ENCODE measurements at regions not wholly inside any gene's neighbourhood (a gene's known extent, or its start where the extent isn't known, plus 50 kb on each side); places are given as distances from the start of the nearest gene placed in this dataset.
"Not testable (repeated sequence)": the region's sequence is repeated elsewhere in the genome, so short reads cannot be mapped to it uniquely, and the experiment has no call there.

DNA sequence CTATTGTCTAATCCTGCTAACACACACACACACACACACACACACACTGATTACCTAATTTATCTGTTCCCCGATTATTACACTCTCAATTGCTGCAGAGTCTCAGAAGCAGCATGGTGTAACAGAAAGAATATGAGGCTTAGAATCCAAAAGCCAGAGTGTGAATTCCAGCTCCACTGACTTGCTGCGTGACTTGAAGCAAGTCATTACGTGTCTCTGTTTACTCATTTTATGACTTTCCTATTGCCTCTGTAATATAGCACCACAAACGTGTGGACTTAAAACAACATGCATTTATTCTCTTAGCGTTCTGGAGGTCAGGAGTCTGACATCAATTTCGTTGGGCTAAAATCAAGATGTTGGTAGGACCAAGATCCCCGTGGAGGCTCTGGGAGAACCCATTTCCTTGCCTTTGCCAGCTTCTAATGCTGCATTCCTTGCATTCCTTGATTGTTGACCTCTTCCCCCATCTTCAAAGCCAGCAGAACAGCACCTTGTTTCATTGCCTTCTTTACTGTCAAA, 55.9 kb upstream of the ATP5PO start:
- ATAC-seq (ENCODE audit: low FRiP score) (no peak), DNase-seq (ENCODE audit: low spot score) (no peak)
- TF ChIP-seq, protein P1, sequence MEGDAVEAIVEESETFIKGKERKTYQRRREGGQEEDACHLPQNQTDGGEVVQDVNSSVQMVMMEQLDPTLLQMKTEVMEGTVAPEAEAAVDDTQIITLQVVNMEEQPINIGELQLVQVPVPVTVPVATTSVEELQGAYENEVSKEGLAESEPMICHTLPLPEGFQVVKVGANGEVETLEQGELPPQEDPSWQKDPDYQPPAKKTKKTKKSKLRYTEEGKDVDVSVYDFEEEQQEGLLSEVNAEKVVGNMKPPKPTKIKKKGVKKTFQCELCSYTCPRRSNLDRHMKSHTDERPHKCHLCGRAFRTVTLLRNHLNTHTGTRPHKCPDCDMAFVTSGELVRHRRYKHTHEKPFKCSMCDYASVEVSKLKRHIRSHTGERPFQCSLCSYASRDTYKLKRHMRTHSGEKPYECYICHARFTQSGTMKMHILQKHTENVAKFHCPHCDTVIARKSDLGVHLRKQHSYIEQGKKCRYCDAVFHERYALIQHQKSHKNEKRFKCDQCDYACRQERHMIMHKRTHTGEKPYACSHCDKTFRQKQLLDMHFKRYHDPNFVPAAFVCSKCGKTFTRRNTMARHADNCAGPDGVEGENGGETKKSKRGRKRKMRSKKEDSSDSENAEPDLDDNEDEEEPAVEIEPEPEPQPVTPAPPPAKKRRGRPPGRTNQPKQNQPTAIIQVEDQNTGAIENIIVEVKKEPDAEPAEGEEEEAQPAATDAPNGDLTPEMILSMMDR (IDR thresholded peaks at IDR 0.05) = no peak

DNA sequence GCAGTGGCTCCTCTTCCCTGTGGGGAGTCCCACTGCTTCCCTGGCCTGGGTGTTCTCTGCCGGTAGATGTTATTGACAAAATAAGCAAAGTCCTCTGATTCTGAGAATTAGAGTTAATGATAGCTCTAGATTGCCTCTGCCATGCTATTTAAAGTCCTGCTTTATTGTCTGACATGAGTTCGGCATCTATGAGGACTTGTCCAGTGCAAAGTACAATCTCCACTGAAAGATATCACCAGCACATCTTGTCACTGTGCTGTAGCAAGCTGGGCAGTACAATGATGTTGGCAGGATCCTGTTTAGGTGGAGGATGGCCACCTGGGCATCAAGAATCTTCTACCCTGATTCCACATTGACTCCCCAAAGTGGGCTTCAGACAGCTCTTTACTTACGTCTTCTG, 54.0 kb upstream of the ATP5PO start:
- ATAC-seq (ENCODE audit: low FRiP score) (no peak), DNase-seq (ENCODE audit: low spot score) (no peak)
- TF ChIP-seq, protein P1 (IDR thresholded peaks at IDR 0.05) = no peak

DNA sequence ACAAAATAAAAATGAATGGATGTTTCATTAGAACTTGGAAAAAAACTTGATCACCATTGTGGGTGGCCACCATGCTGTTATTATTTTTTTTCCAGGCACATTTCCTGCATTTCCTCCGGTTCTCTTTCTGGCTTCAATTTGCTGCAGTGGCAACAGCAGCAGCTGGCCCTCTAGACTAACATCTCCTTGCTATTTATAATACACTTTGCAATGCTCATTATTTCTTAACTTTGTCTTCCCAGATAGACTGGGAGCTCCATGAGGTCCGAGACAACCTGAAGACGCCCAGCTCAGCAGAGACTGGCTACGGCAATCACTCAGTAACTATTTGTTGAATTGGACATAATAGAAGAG, 53.4 kb upstream of the ATP5PO start:
- ATAC-seq (ENCODE audit: low FRiP score) (no peak), DNase-seq (ENCODE audit: low spot score) (no peak)
- TF ChIP-seq, protein P1 (IDR thresholded peaks at IDR 0.05) = no peak

DNA sequence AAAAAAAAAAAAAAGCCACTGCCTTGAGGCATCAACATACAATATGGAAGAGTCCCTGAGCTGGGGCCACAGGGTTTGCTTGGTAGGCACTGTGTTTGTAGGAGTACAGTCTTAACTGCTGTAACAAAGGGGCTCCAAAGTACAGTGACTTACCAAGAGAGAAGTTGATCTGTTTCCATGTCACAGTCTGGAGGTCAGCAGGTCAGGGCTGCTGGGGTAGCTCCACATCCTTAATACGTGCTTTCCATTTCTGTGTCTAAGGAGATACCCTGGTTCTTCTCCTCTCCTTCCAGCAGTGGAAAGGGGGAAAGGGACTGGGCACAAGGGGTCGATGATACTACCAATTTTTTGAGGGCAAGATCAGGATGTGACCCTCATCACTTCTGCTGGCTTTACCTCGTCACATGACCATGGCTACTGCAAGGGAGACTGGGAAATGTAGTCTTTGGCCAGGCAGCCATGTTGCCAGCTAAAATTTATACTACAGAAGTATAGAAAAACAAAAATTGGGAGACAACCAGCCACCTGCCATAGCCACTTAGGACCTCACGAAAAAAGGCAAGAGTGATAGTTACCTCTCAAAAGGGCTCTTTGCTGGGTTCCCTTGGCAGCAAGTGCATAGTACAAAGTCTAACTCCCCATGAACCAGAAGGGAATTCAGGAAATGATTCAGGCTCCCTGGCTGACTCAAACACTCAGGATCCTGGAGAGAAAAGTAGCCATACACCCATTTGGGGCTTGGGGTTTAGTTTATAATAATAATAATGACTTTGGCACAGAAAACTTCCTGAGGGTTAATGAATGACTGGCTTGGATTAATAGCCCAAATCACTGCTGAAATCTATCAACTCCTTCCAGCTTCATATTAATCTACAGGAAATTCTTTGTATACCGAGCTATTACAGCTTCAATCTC, 52.7 kb upstream of the ATP5PO start:
- ATAC-seq (ENCODE audit: low FRiP score) (peak; percentile 39), DNase-seq (ENCODE audit: low spot score) (no peak)
- TF ChIP-seq, protein P1 (IDR thresholded peaks at IDR 0.05) = no peak

DNA sequence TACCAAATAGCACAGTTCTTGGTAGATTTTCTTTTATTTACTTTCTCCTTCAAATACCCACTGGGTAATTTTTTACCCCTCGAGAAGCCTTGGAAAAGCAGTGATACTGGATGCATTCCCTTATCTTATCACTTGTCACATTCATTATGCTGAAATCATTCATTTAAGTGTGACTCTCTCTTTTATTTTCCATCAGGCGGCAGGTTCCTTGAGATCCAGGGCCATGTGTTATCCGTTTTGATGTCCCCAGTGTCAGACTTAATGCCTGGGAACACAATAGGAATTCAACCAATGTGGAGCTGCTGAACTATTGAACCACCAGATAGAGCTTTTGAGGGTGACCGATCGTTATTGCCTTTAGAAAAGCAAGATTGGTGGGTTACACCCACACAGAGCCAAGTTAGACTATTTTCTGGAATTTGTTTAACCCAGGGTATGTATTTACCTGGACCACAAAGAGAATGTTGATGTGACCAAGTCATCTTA, 51.5 kb upstream of the ATP5PO start:
- TF ChIP-seq, protein P1 (IDR thresholded peaks at IDR 0.05) = no peak
- ATAC-seq (ENCODE audit: low FRiP score) = no peak
- DNase-seq (ENCODE audit: low spot score) = no peak

DNA sequence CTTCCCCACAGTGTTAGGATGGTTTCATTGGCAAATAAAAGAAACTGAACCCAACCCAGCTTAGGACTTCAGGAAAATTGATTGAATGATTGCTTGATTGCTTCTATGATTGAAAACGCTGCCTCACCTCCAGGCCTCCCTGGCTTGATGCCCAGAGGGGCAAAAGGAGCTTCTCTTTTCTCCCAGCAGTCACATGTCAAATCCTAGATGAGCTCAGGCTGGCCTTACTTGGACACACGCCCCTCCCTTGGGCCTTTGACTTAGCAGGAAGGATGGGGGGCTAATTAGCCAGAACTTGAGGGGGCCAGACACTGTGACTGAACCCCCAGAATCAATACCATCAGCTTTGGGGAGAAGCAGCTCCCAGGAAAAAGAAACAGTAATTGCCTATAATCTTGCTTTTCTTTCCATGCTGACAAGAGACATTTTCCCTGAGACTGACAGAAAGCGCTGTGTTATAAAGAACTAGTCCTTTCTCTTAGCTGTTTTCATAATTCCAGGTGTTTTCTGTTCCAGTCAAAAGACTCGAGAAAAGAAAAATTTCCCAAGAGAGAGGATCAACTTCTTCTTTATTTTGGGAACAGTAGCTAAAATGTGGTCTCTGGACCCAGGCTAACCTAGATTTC, 50.8 kb upstream of the ATP5PO start:
- TF ChIP-seq, protein P1 (IDR thresholded peaks at IDR 0.05) = no peak
- no peak for ATAC-seq (ENCODE audit: low FRiP score)

DNA sequence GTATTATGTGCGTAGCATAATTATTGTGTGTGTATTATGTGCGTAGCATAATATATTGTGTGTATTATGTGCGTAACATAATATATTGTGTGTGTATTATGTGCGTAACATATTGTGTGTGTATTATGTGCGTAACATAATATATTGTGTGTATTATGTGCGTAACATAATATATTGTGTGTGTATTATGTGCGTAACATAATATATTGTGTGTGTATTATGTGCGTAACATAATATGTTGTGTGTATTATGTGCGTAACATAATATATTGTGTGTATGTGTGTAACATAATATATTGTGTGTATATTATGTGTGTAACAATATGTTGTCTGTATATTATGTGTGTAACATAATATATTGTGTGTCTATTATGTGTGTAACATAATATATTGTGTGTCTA, 50.1 kb upstream of the ATP5PO start:
- DNase-seq (ENCODE audit: low spot score); ATAC-seq (ENCODE audit: low FRiP score): not testable (repeated sequence)

More for the DNA sequence above, 50.8 kb upstream of the ATP5PO start:
- DNase-seq (ENCODE audit: low spot score) = no peak
